Erythroblast (primary cell): ENCODE measurements at regions not wholly inside any gene's neighbourhood (a gene's known extent, or its start where the extent isn't known, plus 50 kb on each side); places are given as distances from the start of the nearest gene placed in this dataset.

ENCODE experiments used
- GATA1 ChIP-seq: IDR thresholded peaks from 2 replicates; pipeline ENCODE4 v1.6.1; 2011; ENCODE audit warnings: low read depth, mild to moderate bottlenecking, control low read depth, low read length, moderate library complexity
- POLR2A ChIP-seq: IDR thresholded peaks from 2 replicates; pipeline ENCODE4 v1.6.1; 2011; ENCODE audit warnings: mild to moderate bottlenecking, low read length

DNA sequence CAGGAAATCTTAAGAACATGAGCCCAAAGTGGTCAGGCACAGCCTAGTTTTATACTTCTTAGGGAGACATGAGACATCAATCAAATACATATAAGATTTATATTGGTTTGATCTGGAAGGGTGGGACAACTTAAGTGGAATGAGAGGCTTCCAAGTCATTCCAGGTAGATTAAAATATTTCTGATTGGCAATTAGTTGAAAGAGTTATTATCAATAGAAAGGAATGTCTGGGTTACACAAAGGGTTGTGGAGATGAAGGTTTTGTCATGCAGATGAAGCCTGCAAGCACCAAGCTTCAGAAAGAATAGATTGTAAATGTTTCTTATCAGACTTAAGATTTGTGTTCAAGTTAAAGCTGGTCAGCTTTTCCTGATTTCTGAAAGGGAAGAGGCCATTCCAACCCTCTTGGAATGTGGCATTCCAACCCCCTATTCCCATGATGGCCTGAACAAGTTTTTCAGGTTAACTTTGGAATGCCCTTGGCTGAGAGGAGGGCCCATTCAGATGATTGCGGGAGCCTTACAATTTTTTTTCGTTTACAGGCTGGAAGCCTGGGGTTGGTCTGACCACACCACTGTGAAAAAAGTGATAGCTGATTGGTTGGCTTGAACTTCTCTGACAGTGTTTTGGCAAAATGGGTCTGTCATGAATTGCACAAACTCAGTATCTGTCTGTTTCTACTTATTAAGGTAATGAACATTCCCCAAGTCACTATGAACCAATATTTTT, 245.6 kb upstream of the RAI14 start:
- no peak for TF ChIP-seq POLR2A
- no peak for TF ChIP-seq GATA1
